Muscle layer of duodenum (tissue), 2 donors: ENCODE measurements at regions not wholly inside any gene's neighbourhood (a gene's known extent, or its start where the extent isn't known, plus 50 kb on each side); places are given as distances from the start of the nearest gene placed in this dataset.
"Not testable (repeated sequence)": the region's sequence is repeated elsewhere in the genome, so short reads cannot be mapped to it uniquely, and the experiment has no call there.

Experiments used
- H3K27ac ChIP-seq: one replicate; pipeline ENCODE4 v1.7.0; 2013; ENCODE audit warnings: mild to moderate bottlenecking, low read length
- H3K27me3 ChIP-seq: one replicate; pipeline ENCODE4 v1.7.0; 2013; ENCODE audit warnings: low read depth, mild to moderate bottlenecking, control low read depth, low read length
- H3K36me3 ChIP-seq, 2 donors: one replicate each; pipeline ENCODE4 v1.7.0; 2013; ENCODE audit warnings: low read length in 2 of 2, control low read depth in 1 of 2, mild to moderate bottlenecking in 1 of 2; ENCODE audit not compliant: insufficient read depth in 2 of 2, control insufficient read depth in 1 of 2
- H3K4me1 ChIP-seq, 2 donors: one replicate each; pipeline ENCODE4 v1.7.0; 2013; ENCODE audit warnings: low read length in 2 of 2, mild to moderate bottlenecking in 2 of 2, control low read depth in 1 of 2, moderate library complexity in 1 of 2; ENCODE audit not compliant: insufficient read depth in 2 of 2, control insufficient read depth in 1 of 2
- H3K4me3 ChIP-seq, 2 donors: one replicate each; pipeline ENCODE4 v1.7.0; 2013; ENCODE audit warnings: low read length in 2 of 2, low read depth in 1 of 2, mild to moderate bottlenecking in 1 of 2
- H3K9me3 ChIP-seq, 2 donors: one replicate each; pipeline ENCODE4 v1.7.0; 2013; ENCODE audit warnings: low read length in 2 of 2, control low read depth in 1 of 2, mild to moderate bottlenecking in 1 of 2; ENCODE audit not compliant: control insufficient read depth in 1 of 2
- donor health status: healthy.

- no peaks in the 10 kb centered on the region for H3K36me3 ChIP-seq
- H3K27ac ChIP-seq = no peak overlapping the region
- no peaks in the 10 kb centered on the region for H3K27me3 ChIP-seq
- no peak overlapping the region for H3K4me3 ChIP-seq
- peaks cover 0 to 5% of the 10 kb centered on the region in 2 donors for H3K4me1 ChIP-seq
- H3K9me3 ChIP-seq = no peaks in the 10 kb centered on the region
These were observed 59.6 kb upstream of the MAN2A1 start for GRCh38 chr5:109630093-109630492.

GRCh38 chr5:109628591-109628990 lies 61.1 kb upstream of the MAN2A1 start:
- Histone ChIP-seq H3K27me3 (no peaks in the 10 kb centered on the region), H3K4me3 (no peak overlapping the region), H3K36me3 (no peaks in the 10 kb centered on the region), H3K9me3 (no peaks in the 10 kb centered on the region), H3K27ac (no peak overlapping the region), H3K4me1 (peaks cover 0 to 5% of the 10 kb centered on the region in 2 donors)

- not testable (repeated sequence) for H3K9me3 ChIP-seq, H3K27ac ChIP-seq, H3K4me3 ChIP-seq, H3K27me3 ChIP-seq, H3K36me3 ChIP-seq, H3K4me1 ChIP-seq
These were observed 68.5 kb upstream of the MAN2A1 start for GRCh38 chr5:109621266-109621665.

GRCh38 chr5:109620651-109621050 lies 69.1 kb upstream of the MAN2A1 start:
- no peaks in the 10 kb centered on the region for H3K27me3 ChIP-seq
- H3K27ac ChIP-seq = no peak overlapping the region

GRCh38 chr5:109619606-109620005 lies 70.1 kb upstream of the MAN2A1 start:
- H3K9me3 ChIP-seq = no peaks in the 10 kb centered on the region
- H3K4me1 ChIP-seq = no peaks in the 10 kb centered on the region
- no peaks in the 10 kb centered on the region for H3K36me3 ChIP-seq
- no peaks in the 10 kb centered on the region for H3K27me3 ChIP-seq
- no peak overlapping the region for H3K27ac ChIP-seq
- no peak overlapping the region for H3K4me3 ChIP-seq

More at GRCh38 chr5:109620651-109621050, 69.1 kb upstream of the MAN2A1 start:
- Histone ChIP-seq H3K36me3 (no peaks in the 10 kb centered on the region), H3K4me1 (no peaks in the 10 kb centered on the region), H3K9me3 (no peaks in the 10 kb centered on the region), H3K4me3 (no peak overlapping the region)

- Histone ChIP-seq H3K4me1 (no peaks in the 10 kb centered on the region), H3K9me3 (no peaks in the 10 kb centered on the region), H3K27ac (no peak overlapping the region)
These were observed 70.7 kb upstream of the MAN2A1 start for GRCh38 chr5:109619021-109619460.

GRCh38 chr5:109614981-109615380 lies 74.7 kb upstream of the MAN2A1 start:
- Histone ChIP-seq H3K27ac (no peak overlapping the region), H3K4me1 (no peaks in the 10 kb centered on the region), H3K9me3 (no peaks in the 10 kb centered on the region), H3K36me3 (no peaks in the 10 kb centered on the region), H3K27me3 (no peaks in the 10 kb centered on the region), H3K4me3 (no peak overlapping the region)

More at GRCh38 chr5:109619021-109619460, 70.7 kb upstream of the MAN2A1 start:
- no peak overlapping the region for H3K4me3 ChIP-seq
- H3K36me3 ChIP-seq = no peaks in the 10 kb centered on the region
- no peaks in the 10 kb centered on the region for H3K27me3 ChIP-seq

GRCh38 chr5:109614301-109614700 lies 75.4 kb upstream of the MAN2A1 start:
- Histone ChIP-seq H3K27me3 (no peaks in the 10 kb centered on the region), H3K36me3 (no peaks in the 10 kb centered on the region), H3K27ac (no peak overlapping the region), H3K4me1 (no peaks in the 10 kb centered on the region), H3K9me3 (no peaks in the 10 kb centered on the region), H3K4me3 (no peak overlapping the region)

- no peaks in the 10 kb centered on the region for H3K4me1 ChIP-seq
- H3K27me3 ChIP-seq = no peaks in the 10 kb centered on the region
- no peak overlapping the region for H3K4me3 ChIP-seq
- H3K36me3 ChIP-seq = no peaks in the 10 kb centered on the region
- no peaks in the 10 kb centered on the region for H3K9me3 ChIP-seq
- H3K27ac ChIP-seq = no peak overlapping the region
These were observed 77.3 kb upstream of the MAN2A1 start for GRCh38 chr5:109612278-109612905.

- Histone ChIP-seq H3K27me3 (no peaks in the 10 kb centered on the region), H3K27ac (no peak overlapping the region), H3K4me1 (no peaks in the 10 kb centered on the region), H3K4me3 (no peak overlapping the region), H3K9me3 (no peaks in the 10 kb centered on the region), H3K36me3 (no peaks in the 10 kb centered on the region)
These were observed 78.2 kb upstream of the MAN2A1 start for GRCh38 chr5:109611505-109611904.

- H3K27me3 ChIP-seq = no peaks in the 10 kb centered on the region
- no peaks in the 10 kb centered on the region for H3K36me3 ChIP-seq
- H3K9me3 ChIP-seq = no peaks in the 10 kb centered on the region
- H3K4me1 ChIP-seq = no peaks in the 10 kb centered on the region
- no peak overlapping the region for H3K4me3 ChIP-seq
- H3K27ac ChIP-seq = no peak overlapping the region
These were observed 78.7 kb upstream of the MAN2A1 start for GRCh38 chr5:109611061-109611460.

GRCh38 chr5:109610581-109610980 lies 79.1 kb upstream of the MAN2A1 start:
- H3K27me3 ChIP-seq = no peaks in the 10 kb centered on the region
- H3K4me3 ChIP-seq = no peak overlapping the region
- no peaks in the 10 kb centered on the region for H3K4me1 ChIP-seq
- H3K9me3 ChIP-seq = no peaks in the 10 kb centered on the region
- no peak overlapping the region for H3K27ac ChIP-seq
- H3K36me3 ChIP-seq = no peaks in the 10 kb centered on the region
